Stimulated activated naive B cell treated with anti-CD40 and anti-IgM and Interleukin-4, amounts not matched to agents 10 μg/mL and 1 μg/mL and 100 μg/mL, for 72 hours (primary cell): ENCODE measurements at regions not wholly inside any gene's neighbourhood (a gene's known extent, or its start where the extent isn't known, plus 50 kb on each side); places are given as distances from the start of the nearest gene placed in this dataset.

Source experiments
- ATAC-seq, 2 donors: fragments of 150-1000 bp; cut with Tn5 transposase; replicated peaks; 2 replicates each; pipeline ENCODE4 v1.10.0; 2021; ENCODE audit warnings: moderate library complexity in 1 of 2
- DNase-seq: peaks from one replicate; pipeline ENCODE4 v3.0.0; 2021
- H3K27ac Mint-ChIP-seq: one replicate; pipeline ENCODE4 v1.8.0; 2022; ENCODE audit warnings: mild to moderate bottlenecking, mixed read lengths
- H3K27me3 Mint-ChIP-seq, 2 donors: one replicate each; pipeline ENCODE4 v1.8.0; 2022; ENCODE audit warnings: mixed read lengths in 2 of 2
- H3K36me3 Mint-ChIP-seq, 2 donors: one replicate each; pipeline ENCODE4 v1.8.0; 2022; ENCODE audit warnings: mixed read lengths in 2 of 2, mild to moderate bottlenecking in 1 of 2
- H3K4me1 Mint-ChIP-seq, 2 donors: one replicate each; pipeline ENCODE4 v1.8.0; 2022; ENCODE audit warnings: mixed read lengths in 2 of 2, mild to moderate bottlenecking in 1 of 2
- H3K4me3 Mint-ChIP-seq, 2 donors: one replicate each; pipeline ENCODE4 v1.8.0; 2022; ENCODE audit warnings: mild to moderate bottlenecking in 2 of 2, mixed read lengths in 2 of 2, moderate library complexity in 1 of 2
- H3K9me3 Mint-ChIP-seq, 2 donors: one replicate each; pipeline ENCODE4 v1.8.0; 2022; ENCODE audit warnings: mixed read lengths in 2 of 2, mild to moderate bottlenecking in 1 of 2

- H3K9me3 Mint-ChIP-seq = no peaks in the 10 kb centered on the region
- H3K27me3 Mint-ChIP-seq = peaks cover 20 to 22% of the 10 kb centered on the region in 2 donors
- no peaks in the 10 kb centered on the region for H3K36me3 Mint-ChIP-seq
- H3K27ac Mint-ChIP-seq = no peak overlapping the region
- no peak for ATAC-seq
- H3K4me3 Mint-ChIP-seq = no peak overlapping the region
- no peaks in the 10 kb centered on the region for H3K4me1 Mint-ChIP-seq
- no peak for DNase-seq
Measured at GRCh38 chr20:22320245-22320915, 264.0 kb downstream of the FOXA2 start.

GRCh38 chr20:22315771-22316170, 268.6 kb downstream of the FOXA2 start:
- ATAC-seq (no peak), DNase-seq (no peak)
- Mint-ChIP-seq H3K27ac (no peak overlapping the region), H3K4me3 (no peak overlapping the region), H3K27me3 (peaks cover 21 to 35% of the 10 kb centered on the region in 2 donors), H3K36me3 (no peaks in the 10 kb centered on the region), H3K9me3 (no peaks in the 10 kb centered on the region), H3K4me1 (no peaks in the 10 kb centered on the region)

GRCh38 chr20:22315073-22315472, 269.3 kb downstream of the FOXA2 start:
- Mint-ChIP-seq H3K27me3 (peaks cover 21 to 35% of the 10 kb centered on the region in 2 donors), H3K27ac (no peak overlapping the region), H3K9me3 (no peaks in the 10 kb centered on the region), H3K4me3 (no peak overlapping the region), H3K4me1 (no peaks in the 10 kb centered on the region), H3K36me3 (no peaks in the 10 kb centered on the region)
- ATAC-seq (no peak), DNase-seq (no peak)

GRCh38 chr20:22312744-22313346, 271.5 kb downstream of the FOXA2 start:
- H3K4me3 Mint-ChIP-seq = no peak overlapping the region
- H3K9me3 Mint-ChIP-seq = no peaks in the 10 kb centered on the region
- no peaks in the 10 kb centered on the region for H3K4me1 Mint-ChIP-seq
- ATAC-seq = no peak
- no peaks in the 10 kb centered on the region for H3K36me3 Mint-ChIP-seq
- H3K27me3 Mint-ChIP-seq = peaks cover 6 to 21% of the 10 kb centered on the region in 2 donors
- no peak overlapping the region for H3K27ac Mint-ChIP-seq
- DNase-seq = no peak

GRCh38 chr20:22308934-22309333, 275.4 kb downstream of the FOXA2 start:
- Mint-ChIP-seq H3K36me3 (no peaks in the 10 kb centered on the region), H3K9me3 (no peaks in the 10 kb centered on the region), H3K27me3 (peaks cover 4 to 14% of the 10 kb centered on the region in 2 donors), H3K4me1 (no peaks in the 10 kb centered on the region), H3K27ac (no peak overlapping the region), H3K4me3 (no peak overlapping the region)
- DNase-seq (no peak), ATAC-seq (no peak)

- ATAC-seq (no peak), DNase-seq (no peak)
- no peaks in the 10 kb centered on the region for H3K9me3 Mint-ChIP-seq
- no peak overlapping the region for H3K27ac Mint-ChIP-seq
- peaks cover 0 to 14% of the 10 kb centered on the region in 2 donors for H3K27me3 Mint-ChIP-seq
- H3K4me1 Mint-ChIP-seq = no peaks in the 10 kb centered on the region
- no peaks in the 10 kb centered on the region for H3K36me3 Mint-ChIP-seq
- no peak overlapping the region for H3K4me3 Mint-ChIP-seq
Measured at GRCh38 chr20:22307409-22307808, 277.0 kb downstream of the FOXA2 start.

- Mint-ChIP-seq H3K36me3 (no peaks in the 10 kb centered on the region), H3K27ac (no peak overlapping the region), H3K4me1 (no peaks in the 10 kb centered on the region), H3K27me3 (peaks cover 0 to 12% of the 10 kb centered on the region in 2 donors), H3K9me3 (no peaks in the 10 kb centered on the region), H3K4me3 (no peak overlapping the region)
- ATAC-seq = no peak
- DNase-seq = no peak
Measured at GRCh38 chr20:22305381-22305780, 279.0 kb downstream of the FOXA2 start.

- H3K27me3 Mint-ChIP-seq = peaks cover 0 to 12% of the 10 kb centered on the region in 2 donors
- no peak overlapping the region for H3K4me3 Mint-ChIP-seq
- no peak overlapping the region for H3K27ac Mint-ChIP-seq
- ATAC-seq (no peak), DNase-seq (no peak)
- H3K4me1 Mint-ChIP-seq = no peaks in the 10 kb centered on the region
- H3K9me3 Mint-ChIP-seq = peaks cover 0 to 3% of the 10 kb centered on the region in 2 donors
- H3K36me3 Mint-ChIP-seq = no peaks in the 10 kb centered on the region
Measured at GRCh38 chr20:22303523-22303922, 280.8 kb downstream of the FOXA2 start.

GRCh38 chr20:22302039-22302438, 282.3 kb downstream of the FOXA2 start:
- H3K36me3 Mint-ChIP-seq = no peaks in the 10 kb centered on the region
- peaks cover 0 to 3% of the 10 kb centered on the region in 2 donors for H3K9me3 Mint-ChIP-seq
- H3K27me3 Mint-ChIP-seq = peaks cover 0 to 12% of the 10 kb centered on the region in 2 donors
- H3K27ac Mint-ChIP-seq = no peak overlapping the region
- no peak for DNase-seq
- no peaks in the 10 kb centered on the region for H3K4me1 Mint-ChIP-seq
- no peak overlapping the region for H3K4me3 Mint-ChIP-seq
- ATAC-seq = no peak

GRCh38 chr20:22293886-22294285, 290.5 kb downstream of the FOXA2 start:
- Mint-ChIP-seq H3K36me3 (no peaks in the 10 kb centered on the region), H3K27ac (no peak overlapping the region), H3K4me3 (no peak overlapping the region), H3K27me3 (peaks cover 14 to 22% of the 10 kb centered on the region in 2 donors), H3K9me3 (peaks cover 2 to 4% of the 10 kb centered on the region in 2 donors), H3K4me1 (no peaks in the 10 kb centered on the region)
- DNase-seq (no peak), ATAC-seq (no peak)

GRCh38 chr20:22289442-22289841, 294.9 kb downstream of the FOXA2 start:
- H3K36me3 Mint-ChIP-seq = no peaks in the 10 kb centered on the region
- DNase-seq = no peak
- ATAC-seq = no peak
- no peaks in the 10 kb centered on the region for H3K9me3 Mint-ChIP-seq
- H3K27me3 Mint-ChIP-seq = peaks cover 8 to 18% of the 10 kb centered on the region in 2 donors
- H3K4me3 Mint-ChIP-seq = no peak overlapping the region
- H3K4me1 Mint-ChIP-seq = no peaks in the 10 kb centered on the region
- no peak overlapping the region for H3K27ac Mint-ChIP-seq

- Mint-ChIP-seq H3K4me3 (no peak overlapping the region), H3K36me3 (no peaks in the 10 kb centered on the region), H3K9me3 (no peaks in the 10 kb centered on the region), H3K4me1 (no peaks in the 10 kb centered on the region), H3K27ac (no peak overlapping the region), H3K27me3 (peaks cover 8 to 18% of the 10 kb centered on the region in 2 donors)
- no peak for ATAC-seq
- no peak for DNase-seq
Measured at GRCh38 chr20:22288957-22289356, 295.4 kb downstream of the FOXA2 start.

- ATAC-seq (no peak), DNase-seq (no peak)
- no peaks in the 10 kb centered on the region for H3K4me1 Mint-ChIP-seq
- peaks cover 8 to 18% of the 10 kb centered on the region in 2 donors for H3K27me3 Mint-ChIP-seq
- no peak overlapping the region for H3K27ac Mint-ChIP-seq
- H3K4me3 Mint-ChIP-seq = no peak overlapping the region
- no peaks in the 10 kb centered on the region for H3K36me3 Mint-ChIP-seq
- no peaks in the 10 kb centered on the region for H3K9me3 Mint-ChIP-seq
Measured at GRCh38 chr20:22288156-22288555, 296.2 kb downstream of the FOXA2 start.

- Mint-ChIP-seq H3K9me3 (peaks cover 0 to 1% of the 10 kb centered on the region in 2 donors), H3K27ac (no peak overlapping the region), H3K4me3 (no peak overlapping the region), H3K36me3 (no peaks in the 10 kb centered on the region), H3K4me1 (no peaks in the 10 kb centered on the region), H3K27me3 (peaks cover 0 to 8% of the 10 kb centered on the region in 2 donors)
- ATAC-seq (no peak), DNase-seq (no peak)
Measured at GRCh38 chr20:22285555-22285954, 298.8 kb downstream of the FOXA2 start.

GRCh38 chr20:22282696-22283095, 301.7 kb downstream of the FOXA2 start:
- Mint-ChIP-seq H3K27ac (no peak overlapping the region), H3K9me3 (peaks cover 0 to 1% of the 10 kb centered on the region in 2 donors), H3K4me3 (no peak overlapping the region), H3K36me3 (no peaks in the 10 kb centered on the region), H3K4me1 (no peaks in the 10 kb centered on the region), H3K27me3 (no peaks in the 10 kb centered on the region)
- no peak for DNase-seq
- no peak for ATAC-seq
